Activated CD4-positive, alpha-beta T cell treated with anti-CD3 and anti-CD28 coated beads, Interleukin-2, amount 50 U/mL, for 48 hours (primary cell): ENCODE measurements at regions not wholly inside any gene's neighbourhood (a gene's known extent, or its start where the extent isn't known, plus 50 kb on each side); places are given as distances from the start of the nearest gene placed in this dataset.

Experiments
- DNase-seq, 2 experiments: peaks; one replicate each; pipeline ENCODE4 v3.0.0-alpha.2; 2020

- no peak for DNase-seq
Observed at GRCh38 chr7:9876053-9876452, 1097.6 kb upstream of the PHF14 start.

- DNase-seq: no peak
Observed at GRCh38 chr7:9889554-9889953, 1084.1 kb upstream of the PHF14 start.

DNA sequence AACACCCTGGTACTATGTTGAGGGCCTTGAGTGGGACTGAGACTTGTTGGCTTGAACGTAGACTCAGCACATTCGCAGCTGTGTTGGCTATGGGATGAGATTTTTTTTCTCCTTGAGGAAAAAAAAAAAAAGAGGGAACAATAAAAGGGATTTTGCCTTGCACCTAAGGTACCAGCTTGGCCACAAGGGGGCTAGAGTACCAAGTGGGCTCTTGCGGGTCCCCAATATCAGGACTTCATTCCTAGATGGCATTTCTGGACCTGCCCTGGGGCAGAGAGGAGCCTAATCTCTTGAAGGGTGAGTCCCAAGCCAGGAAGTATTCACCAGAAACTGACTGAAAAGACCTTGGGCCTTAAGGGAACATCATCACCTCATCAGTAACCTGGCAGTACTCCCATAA lies 1083.6 kb upstream of the PHF14 start:
- no peak for DNase-seq

DNA sequence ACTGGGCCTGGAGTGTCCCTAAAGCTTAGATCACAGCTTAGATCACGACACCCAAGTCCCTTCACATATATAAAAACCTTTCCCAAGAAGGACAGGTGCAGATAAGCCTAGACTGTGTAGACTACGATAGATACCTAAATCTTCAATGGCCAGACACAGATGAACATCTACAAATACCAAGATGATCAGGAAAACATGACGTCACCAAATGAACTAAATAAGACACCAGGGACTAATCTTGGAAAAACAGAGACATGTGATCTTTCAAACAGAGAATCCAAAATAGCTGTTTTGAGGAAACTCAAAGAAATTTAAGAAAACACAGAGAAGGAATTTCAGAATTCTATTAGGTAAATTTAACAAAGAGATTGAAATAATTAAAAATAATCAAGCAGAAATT lies 1082.6 kb upstream of the PHF14 start:
- no peak for DNase-seq

DNA sequence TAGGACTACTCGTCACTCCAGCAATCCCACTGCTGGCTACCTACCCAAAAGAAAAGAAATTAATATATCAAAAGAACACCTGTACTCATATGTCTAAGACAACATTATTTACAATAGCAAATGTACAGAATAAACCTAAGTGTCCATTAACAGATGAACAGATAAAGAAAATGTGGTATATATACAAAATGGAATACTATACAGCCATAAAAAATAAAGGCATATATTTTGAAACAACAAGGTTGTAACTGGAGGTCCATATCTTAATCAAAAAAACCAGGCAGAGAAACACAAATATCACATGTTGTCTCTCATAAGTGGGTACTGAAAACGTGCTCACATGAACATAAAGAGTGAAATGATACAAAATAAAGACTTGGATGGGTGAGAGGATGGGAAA lies 1073.3 kb upstream of the PHF14 start:
- no peak for DNase-seq

DNA sequence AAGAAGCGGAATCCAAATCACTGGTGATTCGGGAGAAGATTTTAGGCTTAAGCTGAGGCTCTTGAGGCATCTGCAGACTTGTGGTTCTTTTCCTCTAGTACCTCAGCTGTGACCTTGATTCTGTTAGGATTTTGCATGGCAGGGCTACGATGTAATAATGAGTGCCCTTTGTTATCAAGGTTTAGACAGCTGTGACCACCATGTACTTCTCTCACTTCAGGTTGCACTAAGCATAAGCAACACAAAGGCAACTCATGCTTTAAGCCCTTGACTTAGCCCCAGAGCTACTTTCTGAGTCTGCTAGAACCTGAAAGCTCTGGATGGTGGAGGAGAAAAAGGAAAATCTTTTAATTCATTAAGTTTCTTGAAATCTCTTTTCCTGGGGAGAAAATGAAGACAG lies 1052.3 kb upstream of the PHF14 start:
- no peak for DNase-seq

DNA sequence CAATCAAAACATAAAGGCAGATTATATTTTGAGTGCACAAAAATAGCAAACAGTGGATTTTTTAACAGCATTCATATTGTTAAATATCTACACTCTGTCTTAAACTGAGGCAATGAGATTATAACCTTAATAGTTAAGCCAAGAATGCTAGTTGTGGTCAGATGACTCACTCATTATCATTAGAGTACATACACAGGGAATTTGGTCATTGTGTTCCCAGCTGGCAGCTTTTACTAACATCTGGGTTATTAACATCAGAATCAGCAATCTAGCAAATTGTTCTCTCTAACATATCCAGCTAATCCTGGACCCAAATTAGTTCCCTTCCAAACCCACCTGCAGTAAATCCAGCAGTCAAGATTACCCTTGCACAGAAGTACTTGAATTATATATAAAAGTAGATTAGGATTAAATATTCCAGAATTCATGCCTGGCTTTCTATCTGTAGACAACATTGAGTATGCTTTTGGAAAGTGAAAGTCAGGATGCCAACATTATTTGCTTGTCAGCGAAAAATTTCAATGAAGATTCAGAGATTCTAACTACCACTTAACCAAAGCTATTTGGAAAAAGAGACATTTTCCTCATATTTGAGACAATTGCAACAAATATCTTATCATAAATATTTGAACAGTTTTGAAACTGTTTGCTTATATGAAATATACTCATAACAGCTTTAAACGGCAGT lies 1035.6 kb upstream of the PHF14 start:
- DNase-seq: no peak

- DNase-seq: no peak
Observed at GRCh38 chr7:9939176-9939575, 1034.5 kb upstream of the PHF14 start.

GRCh38 chr7:9945131-9945530 lies 1028.5 kb upstream of the PHF14 start:
- no peak for DNase-seq

- DNase-seq: no peak
Observed at GRCh38 chr7:9945857-9946256, 1027.8 kb upstream of the PHF14 start.

DNA sequence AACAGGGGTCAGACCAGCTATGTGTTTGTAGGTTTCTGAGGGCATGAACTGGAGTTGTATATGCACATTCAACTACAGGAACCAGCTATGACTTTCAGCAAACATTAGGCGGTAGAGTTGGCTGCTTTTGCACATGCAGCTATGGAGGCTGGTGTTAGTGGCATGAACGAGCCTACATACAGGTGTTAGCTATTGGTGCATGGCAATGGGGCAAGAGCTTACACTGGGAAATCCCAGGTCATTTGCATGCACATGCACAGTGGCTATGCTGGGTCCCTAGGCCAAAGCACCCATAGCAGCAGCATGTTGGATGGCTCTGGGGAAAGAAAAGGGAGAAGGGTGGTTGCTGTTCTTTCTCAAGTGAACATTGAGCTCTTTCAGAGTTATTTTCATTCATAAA lies 1018.5 kb upstream of the PHF14 start:
- no peak for DNase-seq

- DNase-seq: no peak
Observed at GRCh38 chr7:9958486-9958885, 1015.2 kb upstream of the PHF14 start.

- no peak for DNase-seq
Observed at GRCh38 chr7:9960460-9960859, 1013.2 kb upstream of the PHF14 start.

DNA sequence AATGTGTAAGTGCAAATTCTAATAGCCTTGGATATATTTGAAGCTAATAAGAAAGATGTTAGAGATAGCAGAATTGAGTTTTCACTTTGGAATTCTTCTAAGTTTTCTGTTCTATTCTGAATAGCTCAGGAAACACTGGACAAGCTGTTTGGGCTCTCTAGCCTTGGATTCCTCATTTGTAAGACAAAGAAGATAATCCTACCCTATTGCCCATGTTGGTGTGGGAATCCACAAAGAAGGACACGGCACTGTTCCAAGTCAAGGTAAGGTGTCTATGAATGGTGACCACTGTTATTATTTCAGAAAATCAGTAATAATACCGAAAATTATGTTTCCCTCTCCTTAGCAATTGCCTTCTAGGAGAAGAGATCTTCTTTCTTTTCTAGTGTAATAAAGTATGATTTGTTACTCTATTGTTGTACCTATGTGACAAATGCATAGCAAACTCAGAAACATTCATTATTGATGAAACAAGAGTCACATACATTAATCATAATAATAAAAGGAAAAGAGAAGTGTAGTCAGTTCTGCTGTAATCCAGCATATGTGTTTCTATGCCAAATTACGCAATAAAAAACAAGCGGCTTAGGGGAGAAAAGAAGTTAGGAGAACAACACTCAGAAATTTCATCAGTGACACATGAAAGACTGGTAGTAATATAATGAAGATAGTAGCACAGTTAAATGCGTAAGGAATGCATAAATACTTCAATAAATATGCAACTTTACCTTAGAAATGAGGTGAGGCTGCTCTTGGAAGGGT lies 1012.3 kb upstream of the PHF14 start:
- DNase-seq: no peak

DNA sequence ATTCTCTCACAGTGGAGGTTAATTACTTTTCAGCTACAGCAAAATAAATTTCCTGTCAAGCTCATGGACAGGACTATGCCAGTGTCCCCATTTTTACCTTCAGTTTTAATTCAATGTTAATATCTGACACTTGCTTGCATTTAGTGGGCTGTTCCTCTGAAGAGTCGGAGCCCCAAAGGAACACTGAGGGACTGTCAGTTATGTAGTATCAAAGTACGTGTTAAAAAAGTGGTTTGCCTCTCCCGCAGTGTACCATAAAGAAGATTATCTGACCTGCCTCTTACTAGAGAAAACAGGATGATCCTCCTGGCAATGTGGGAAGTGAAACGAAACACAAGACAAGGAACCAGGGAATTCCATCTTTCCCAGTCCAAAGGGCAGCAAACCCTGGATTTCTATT lies 1010.9 kb upstream of the PHF14 start:
- DNase-seq: no peak

GRCh38 chr7:9978106-9979064 lies 995.3 kb upstream of the PHF14 start:
- no peak for DNase-seq

DNA sequence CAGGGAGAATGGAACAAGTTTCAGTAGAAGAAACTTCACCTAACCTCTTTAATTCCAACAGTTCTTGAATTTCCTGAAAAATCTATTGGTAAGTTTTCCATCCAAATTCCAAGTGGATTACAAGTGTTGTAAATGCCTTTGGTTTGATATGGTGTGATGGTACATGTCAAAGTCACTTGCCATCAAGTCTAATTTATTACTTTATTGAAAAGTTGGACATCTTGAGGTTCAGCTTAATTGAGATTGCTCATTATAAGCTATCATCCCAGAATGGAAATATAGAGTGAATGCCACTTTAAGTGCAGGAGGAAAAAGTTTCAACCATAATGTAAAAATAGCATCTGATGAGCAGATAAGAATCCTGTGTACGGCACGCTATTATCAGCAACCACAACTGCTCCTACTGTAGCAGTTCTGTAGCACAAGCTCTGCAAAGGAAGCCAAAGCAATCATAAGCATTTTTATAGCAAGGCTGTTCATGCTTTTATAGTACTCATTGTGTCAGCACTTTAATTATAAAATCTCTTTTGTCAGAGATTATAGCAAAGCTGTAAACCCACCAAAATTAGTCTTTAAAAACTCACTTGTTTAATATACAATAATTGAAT lies 991.8 kb upstream of the PHF14 start:
- no peak for DNase-seq

DNA sequence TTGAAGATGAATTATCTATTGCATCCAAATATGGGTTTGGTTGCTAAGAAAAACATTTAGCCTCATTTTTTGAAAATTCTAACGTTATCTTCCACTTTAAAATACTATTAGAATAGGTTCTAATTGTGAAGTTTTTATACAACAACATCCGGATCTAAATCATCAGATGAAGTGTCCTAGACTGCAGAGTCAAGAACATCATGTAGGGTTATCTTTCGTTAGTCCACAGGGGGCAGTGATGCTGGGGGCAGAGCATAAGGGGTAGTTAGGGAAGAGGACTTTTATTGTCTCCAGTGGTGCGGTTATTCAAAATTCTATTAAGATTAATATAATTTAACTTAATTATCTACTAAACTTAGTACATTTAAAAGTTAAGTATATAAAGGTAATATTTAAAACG lies 990.6 kb upstream of the PHF14 start:
- DNase-seq: no peak

DNA sequence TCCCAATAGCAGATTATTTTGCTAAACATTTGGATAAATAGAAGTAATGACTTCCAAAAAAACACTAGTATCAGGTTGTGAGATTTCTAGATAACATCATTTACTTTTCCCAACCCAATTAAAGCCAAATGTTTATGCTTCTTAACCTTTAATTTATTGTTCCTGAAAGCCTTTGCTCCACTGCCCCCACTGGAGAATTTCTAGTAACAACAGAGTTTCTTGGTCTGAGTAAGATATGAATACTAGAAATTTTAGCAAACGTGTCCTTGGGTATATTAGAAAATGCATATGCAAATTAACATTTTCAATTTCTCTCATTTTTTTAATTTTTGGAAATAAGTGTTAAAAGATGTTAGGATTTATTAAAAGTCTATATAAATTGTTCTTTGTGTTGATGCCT lies 958.0 kb upstream of the PHF14 start:
- DNase-seq: no peak

DNA sequence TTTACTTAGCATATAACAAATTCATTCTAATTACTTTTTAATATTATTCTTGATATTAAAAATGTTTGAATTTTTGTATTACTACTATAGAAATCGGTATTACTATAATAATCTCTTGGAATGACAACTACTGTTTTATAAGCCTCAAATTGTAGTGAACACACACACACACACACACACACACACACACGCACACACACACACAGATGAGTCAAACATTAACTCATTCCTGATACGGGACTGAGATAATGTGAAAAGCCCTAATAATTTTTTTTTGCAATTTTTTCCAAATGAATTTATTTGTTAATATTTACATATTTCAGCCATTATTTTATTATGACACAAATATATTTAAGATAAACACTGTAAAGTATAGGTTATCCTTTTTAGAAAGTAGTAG lies 951.2 kb upstream of the PHF14 start:
- DNase-seq: no peak

GRCh38 chr7:10022957-10023356 lies 950.7 kb upstream of the PHF14 start:
- DNase-seq: no peak

GRCh38 chr7:10034843-10035556 lies 938.7 kb upstream of the PHF14 start:
- DNase-seq: no peak

DNA sequence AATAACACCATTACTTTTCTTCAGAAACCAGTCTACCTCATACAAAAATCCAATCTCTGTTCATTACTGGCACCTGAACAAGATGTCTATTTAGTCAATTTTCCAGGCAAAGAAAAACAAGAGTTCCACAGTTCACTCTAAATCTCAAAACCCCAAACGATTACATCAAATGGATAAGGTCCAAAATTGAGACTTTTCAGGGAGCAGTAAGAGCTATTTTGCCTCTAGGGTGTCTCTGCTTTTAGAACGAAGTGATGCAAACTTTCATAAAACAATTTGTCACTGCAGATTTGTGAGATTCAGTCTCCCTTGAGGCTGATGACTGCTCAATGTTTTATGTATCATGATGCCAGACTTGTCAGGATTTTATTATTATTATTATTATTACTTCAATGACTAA lies 937.0 kb upstream of the PHF14 start:
- no peak for DNase-seq
